ENCODE measurements at regions not wholly inside any gene's neighbourhood (a gene's known extent, or its start where the extent isn't known, plus 50 kb on each side); places are given as distances from the start of the nearest gene placed in this dataset.

DNA sequence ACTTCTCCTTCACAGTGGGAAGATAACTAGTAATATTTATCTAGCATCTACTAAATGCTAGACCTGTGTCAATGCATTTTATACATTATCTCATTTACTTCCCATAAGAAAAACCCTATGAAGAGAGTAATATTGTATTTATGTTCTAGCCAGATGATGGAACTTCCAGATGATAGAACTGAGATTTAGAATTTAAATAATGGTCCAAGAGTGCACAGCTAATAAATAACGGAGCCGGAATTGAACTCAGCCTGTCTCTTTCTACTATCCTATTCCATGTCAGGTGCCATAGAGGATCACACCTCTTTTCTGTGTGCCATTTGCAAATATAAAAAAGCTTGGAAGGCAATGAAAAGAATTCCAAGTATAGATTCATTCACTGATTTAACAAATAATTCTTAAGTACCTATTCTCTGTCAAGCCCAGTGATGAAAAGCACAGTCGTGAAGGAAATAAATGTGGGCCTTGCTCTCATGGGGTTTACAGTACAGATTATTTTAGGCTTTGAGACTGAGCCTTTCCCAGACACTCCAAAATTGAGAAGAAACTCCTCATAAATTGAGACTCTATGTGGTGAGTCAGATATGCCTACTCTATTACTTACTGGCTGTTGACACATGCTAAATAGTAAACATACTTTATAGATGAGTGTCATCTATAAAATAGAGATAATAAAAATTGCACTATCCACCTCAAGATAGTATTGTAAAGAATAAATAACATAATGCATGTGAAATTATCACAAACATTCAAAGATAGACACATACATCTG is 378.0 kb upstream of the PRMT6 start:
- TF ChIP-seq CTCF (IDR thresholded peaks at IDR 0.05) (no peak), ZFX (IDR thresholded peaks at IDR 0.05; ENCODE audit: borderline replicate concordance) (no peak)
